IMR-90 (cell line): ENCODE measurements at regions not wholly inside any gene's neighbourhood (a gene's known extent, or its start where the extent isn't known, plus 50 kb on each side); places are given as distances from the start of the nearest gene placed in this dataset.

Experiments
- ATAC-seq: fragments of 200-7000 bp; cut with Tn5 transposase; 2 replicates; pipeline ENCODE4 v1.9.1; 2020; ENCODE audit warnings: low read depth, mild to moderate bottlenecking, moderate library complexity
- BruUV-seq: library from RNA; stranded (reverse); fragments of 400-500 nt; replicated peaks from 2 replicates; lab custom pipeline; 2021; lab: Mats Ljungman, UMichigan
- CTCF ChIA-PET: fragments of 300-600 bp; formaldehyde crosslinking; extraction: SDS; loops from one replicate; lab custom pipeline; 2021; ENCODE audit warnings: antibody characterized with exemption; lab: Yijun Ruan, JAX
- POLR2A ChIA-PET: fragments of 300-600 bp; sonication (Branson Sonifier 250); formaldehyde crosslinking; loops from one replicate; lab custom pipeline; 2022; ENCODE audit warnings: antibody characterized with exemption; ENCODE audit not compliant: unreplicated experiment; lab: Charles Lee
- DNase-seq: peaks from one replicate; pipeline ENCODE4 v3.0.0; 2013
- H2AFZ ChIP-seq: replicated peaks from 2 replicates; pipeline ENCODE3; 2013; ENCODE audit warnings: low read length, mild to moderate bottlenecking; ENCODE audit not compliant: poor library complexity
- H2AK5ac ChIP-seq: 2 replicates; pipeline ENCODE4 v1.6.1; 2013; ENCODE audit warnings: low read depth, low read length, inconsistent platforms
- H2AK9ac ChIP-seq: replicated peaks from 2 replicates; pipeline ENCODE3; 2013; ENCODE audit warnings: mild to moderate bottlenecking, low read depth, low read length, moderate library complexity; ENCODE audit not compliant: poor library complexity
- H2BK120ac ChIP-seq: 2 replicates; pipeline ENCODE4 v1.6.1; 2013; ENCODE audit warnings: low read depth, low read length, inconsistent platforms
- H2BK15ac ChIP-seq: 3 replicates; pipeline ENCODE4 v1.6.1; 2013; ENCODE audit warnings: low read depth, low read length, inconsistent platforms
- H2BK20ac ChIP-seq: 2 replicates; pipeline ENCODE4 v1.6.1; 2013; ENCODE audit warnings: low read depth, mild to moderate bottlenecking, inconsistent platforms, low read length, moderate library complexity
- H2BK5ac ChIP-seq: 2 replicates; pipeline ENCODE4 v1.6.1; 2013; ENCODE audit warnings: mild to moderate bottlenecking, low read depth, low read length, inconsistent platforms; ENCODE audit not compliant: poor library complexity, severe bottlenecking
- H3K14ac ChIP-seq: replicated peaks from 2 replicates; pipeline ENCODE4 v1.6.1; 2013; ENCODE audit warnings: low read depth, low read length, inconsistent platforms
- H3K18ac ChIP-seq: 2 replicates; pipeline ENCODE4 v1.6.1; 2013; ENCODE audit warnings: low read depth, low read length, control low read depth
- H3K23ac ChIP-seq: 2 replicates; pipeline ENCODE4 v1.6.1; 2013; ENCODE audit warnings: low read depth, low read length, inconsistent platforms
- H3K27ac ChIP-seq: 2 replicates; pipeline ENCODE4 v1.5.1; 2013; ENCODE audit warnings: mild to moderate bottlenecking, control low read depth, low read length; ENCODE audit not compliant: insufficient read depth
- H3K27me3 ChIP-seq: 2 replicates; pipeline ENCODE4 v1.6.1; 2013; ENCODE audit warnings: low read length; ENCODE audit not compliant: control insufficient read depth, insufficient read depth
- H3K36me3 ChIP-seq: 2 replicates; pipeline ENCODE4 v1.6.1; 2013; ENCODE audit warnings: low read length, mixed read lengths; ENCODE audit not compliant: control insufficient read depth, insufficient read depth
- H3K4ac ChIP-seq: 2 replicates; pipeline ENCODE4 v1.6.1; 2013; ENCODE audit warnings: low read depth, low read length, inconsistent platforms
- H3K4me1 ChIP-seq: 2 replicates; pipeline ENCODE4 v1.6.1; 2013; ENCODE audit warnings: low read length, mixed read lengths; ENCODE audit not compliant: control insufficient read depth, insufficient read depth
- H3K4me2 ChIP-seq: 2 replicates; pipeline ENCODE4 v1.6.1; 2013; ENCODE audit warnings: low read depth, mild to moderate bottlenecking, control low read depth, low read length, moderate library complexity
- H3K4me3 ChIP-seq: 2 replicates; pipeline ENCODE4 v1.5.1; 2013; ENCODE audit warnings: low read depth, mild to moderate bottlenecking, control low read depth, low read length, moderate library complexity; ENCODE audit not compliant: insufficient read depth
- H3K56ac ChIP-seq: 2 replicates; pipeline ENCODE4 v1.6.1; 2013; ENCODE audit warnings: low read length, inconsistent platforms; ENCODE audit not compliant: insufficient read depth; ENCODE audit errors: extremely low read depth
- H3K79me1 ChIP-seq, 2 experiments: 2 replicates each; pipeline ENCODE4 v1.6.1; 2013; ENCODE audit warnings: low read length in 2 of 2, inconsistent platforms in 1 of 2, low read depth in 1 of 2
- H3K9ac ChIP-seq: 2 replicates; pipeline ENCODE4 v1.6.1; 2013; ENCODE audit warnings: low read depth, low read length, control low read depth
- H3K9me1 ChIP-seq: 2 replicates; pipeline ENCODE4 v1.6.1; 2013; ENCODE audit warnings: low read length, inconsistent platforms; ENCODE audit not compliant: insufficient read depth
- H3K9me3 ChIP-seq: 2 replicates; pipeline ENCODE4 v1.6.1; 2013; ENCODE audit warnings: low read length; ENCODE audit not compliant: control insufficient read depth, insufficient read depth
- H4K20me1 ChIP-seq: 2 replicates; pipeline ENCODE4 v1.6.1; 2013; ENCODE audit warnings: low read length, inconsistent platforms; ENCODE audit not compliant: insufficient read depth
- H4K5ac ChIP-seq: 2 replicates; pipeline ENCODE4 v1.6.1; 2013; ENCODE audit warnings: mild to moderate bottlenecking, low read depth, low read length, control low read depth
- H4K8ac ChIP-seq, 2 experiments: 2 replicates each; pipeline ENCODE4 v1.6.1; 2013; ENCODE audit warnings: low read depth in 2 of 2, low read length in 2 of 2, control low read depth in 1 of 2, inconsistent platforms in 1 of 2
- H4K91ac ChIP-seq: 2 replicates; pipeline ENCODE4 v1.6.1; 2013; ENCODE audit warnings: low read depth, low read length, inconsistent platforms; ENCODE audit not compliant: insufficient read depth
- POLR2A ChIP-seq: IDR thresholded peaks from 2 replicates; pipeline ENCODE4 v1.6.1; 2012; ENCODE audit warnings: mild to moderate bottlenecking, low read depth, low read length
- WGBS, 2 experiments: methylation state at CpG; one replicate each; pipeline versions ENCODE4 v1.1.5 to v1.1.7; 2013; ENCODE audit warnings: missing lambda C conversion rate in 2 of 2; ENCODE audit not compliant: insufficient read length in 1 of 2; ENCODE audit errors: extremely low coverage in 2 of 2; 5-methylcytosine and 5-hydroxymethylcytosine counted together
- dilution Hi-C: fragments of 300-500 bp; cut with HindIII; formaldehyde crosslinking; loops from one replicate; pipeline ENCODE4 v1.14.3; 2018; ENCODE audit warnings: low sequenced_read_pairs; ENCODE audit not compliant: unreplicated experiment
- in situ Hi-C: fragments of 300-500 bp; cut with MboI; formaldehyde crosslinking; loops from 3 replicates; pipeline ENCODE4 v1.14.3; 2019; ENCODE audit warnings: low sequenced_read_pairs, inconsistent platforms, mixed read lengths
- intact Hi-C: fragments of 100-400 bp; cut with micrococcal nuclease; formaldehyde crosslinking; loops from 2 replicates; pipeline ENCODE4 v1.10.0; 2022

DNA sequence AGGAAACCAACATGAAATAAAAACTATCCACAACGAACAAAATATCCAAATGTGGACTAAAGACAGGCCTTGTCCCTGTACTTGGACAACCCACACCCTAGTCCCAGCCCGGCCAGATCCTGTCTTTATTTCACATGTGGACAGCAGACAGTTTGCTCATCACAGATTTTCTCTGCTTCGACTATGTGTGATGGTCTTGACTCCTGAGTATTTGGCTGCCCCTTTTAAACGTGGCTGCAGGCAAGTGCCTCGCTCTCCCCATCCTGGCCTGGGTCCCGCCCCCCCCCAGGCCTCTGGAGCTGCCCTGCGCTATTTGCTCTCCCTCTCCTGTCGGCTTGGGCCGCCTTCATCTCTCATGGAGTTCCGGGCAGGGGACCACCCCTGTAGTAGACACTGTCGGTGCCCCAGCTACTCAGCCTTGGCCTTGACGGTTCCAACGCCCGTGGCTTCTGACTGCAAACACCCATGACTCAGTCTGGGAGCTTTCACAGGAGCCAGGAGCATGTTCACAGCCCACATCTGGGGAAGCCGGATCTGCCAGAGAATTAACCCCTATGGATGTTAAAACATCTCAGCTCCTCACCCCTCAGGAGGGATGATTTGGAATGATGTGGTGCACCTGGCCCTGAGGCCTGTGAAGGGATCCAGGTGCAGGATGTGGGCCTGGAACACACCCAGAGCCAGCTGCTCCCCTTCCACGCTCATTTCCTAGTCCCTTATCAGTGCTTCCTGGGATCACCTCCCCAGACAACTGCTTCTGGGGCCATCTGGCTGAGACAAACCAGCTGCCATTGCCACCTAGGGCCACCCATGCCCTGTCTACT, 229.7 kb upstream of the RPL38 start:
- ChIA-PET POLR2A (no interaction called here), CTCF (no interaction called here)
- H3K56ac ChIP-seq: no peak overlapping the region
- no peak overlapping the region for H3K27ac ChIP-seq
- no peak overlapping the region for H3K4me3 ChIP-seq
- H3K4ac ChIP-seq: no peak overlapping the region
- no peaks in the 10 kb centered on the region for H3K79me1 ChIP-seq
- no peak for TF ChIP-seq POLR2A
- H3K9ac ChIP-seq: no peak overlapping the region
- no peaks in the 10 kb centered on the region for H4K20me1 ChIP-seq
- H2BK120ac ChIP-seq: no peak overlapping the region
- H3K36me3 ChIP-seq: no peaks in the 10 kb centered on the region
- H2AFZ ChIP-seq: no peak overlapping the region
- 19% methylated on average over 3 of the region's 16 CpGs; no CpG with 5 or more reads in 1 of the 2 experiments for WGBS, 2 experiments
- no peaks in the 10 kb centered on the region for H3K9me1 ChIP-seq
- H2AK5ac ChIP-seq: no peak overlapping the region
- no peak overlapping the region for H4K8ac ChIP-seq
- peaks cover 41% of the 10 kb centered on the region for H3K9me3 ChIP-seq
- no peak overlapping the region for H4K91ac ChIP-seq
- H2AK9ac ChIP-seq: no peak overlapping the region
- H2BK5ac ChIP-seq: no peak overlapping the region
- intact Hi-C loops (no loop called here), dilution Hi-C loops (no loop called here), in situ Hi-C loops (loop anchor here (25.0 kb wide), 1 partner anchor 139 kb away; no protein-coding TSS in a partner anchor)
- H3K23ac ChIP-seq: no peak overlapping the region
- no peak overlapping the region for H3K4me2 ChIP-seq
- no peak for ATAC-seq
- no peak for DNase-seq
- H3K4me1 ChIP-seq: no peaks in the 10 kb centered on the region
- H3K18ac ChIP-seq: no peak overlapping the region
- BruUV-seq: no TSS peak
- H3K14ac ChIP-seq: no peak overlapping the region
- H3K27me3 ChIP-seq: no peaks in the 10 kb centered on the region
- no peak overlapping the region for H2BK20ac ChIP-seq
- no peak overlapping the region for H4K5ac ChIP-seq
- no peak overlapping the region for H2BK15ac ChIP-seq
